Nephron (organoid): ENCODE measurements at regions not wholly inside any gene's neighbourhood (a gene's known extent, or its start where the extent isn't known, plus 50 kb on each side); places are given as distances from the start of the nearest gene placed in this dataset.

ENCODE experiments used
- H3K27ac Mint-ChIP-seq, 3 experiments: 2 replicates each; pipeline ENCODE4 v1.8.0; 2020; ENCODE audit warnings: mixed read lengths in 3 of 3, mild to moderate bottlenecking in 2 of 3, moderate library complexity in 1 of 3
- H3K27me3 Mint-ChIP-seq: 2 replicates; pipeline ENCODE4 v1.8.0; 2021; ENCODE audit warnings: low read depth, mild to moderate bottlenecking, moderate library complexity, mixed read lengths
- H3K36me3 Mint-ChIP-seq: 2 replicates; pipeline ENCODE4 v1.8.0; 2020; ENCODE audit warnings: low read depth, mixed read lengths
- H3K4me1 Mint-ChIP-seq: 2 replicates; pipeline ENCODE4 v1.8.0; 2020; ENCODE audit warnings: mixed read lengths
- H3K4me3 Mint-ChIP-seq, 3 experiments: 2 replicates each; pipeline ENCODE4 v1.8.0; 2020; ENCODE audit warnings: mild to moderate bottlenecking in 3 of 3, mixed read lengths in 3 of 3, moderate library complexity in 2 of 3
- H3K9me3 Mint-ChIP-seq: 2 replicates; pipeline ENCODE4 v1.8.0; 2020; ENCODE audit warnings: mixed read lengths
- TF ChIP-seq, protein P1 (sequence below), 3 experiments: fragments of 200-600 bp; sonication (generic); IDR thresholded peaks; one replicate each; pipeline ENCODE4 v1.5.0; 2021; ENCODE audit warnings: antibody characterized with exemption in 3 of 3; ENCODE audit not compliant: unreplicated experiment in 3 of 3

DNA sequence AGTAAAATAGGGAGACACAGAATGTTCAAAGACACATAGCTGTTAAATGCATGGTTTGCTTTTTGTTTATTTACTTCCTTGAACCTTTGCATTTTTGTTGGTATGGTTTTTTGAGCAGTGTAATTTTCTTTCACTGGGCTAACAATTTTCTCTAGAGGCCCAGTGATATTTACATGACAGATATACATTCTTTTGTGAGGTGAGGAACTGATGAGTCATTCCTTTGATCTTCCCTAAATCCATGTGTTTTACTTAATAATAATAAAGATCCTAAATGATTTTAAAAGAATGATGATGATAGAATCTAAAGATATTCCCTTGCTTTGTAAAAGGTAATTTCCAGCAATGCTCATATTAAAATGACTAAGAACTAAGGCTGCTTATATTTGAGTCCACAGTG, 188.5 kb upstream of the ANK3 start:
- TF ChIP-seq, protein P1, sequence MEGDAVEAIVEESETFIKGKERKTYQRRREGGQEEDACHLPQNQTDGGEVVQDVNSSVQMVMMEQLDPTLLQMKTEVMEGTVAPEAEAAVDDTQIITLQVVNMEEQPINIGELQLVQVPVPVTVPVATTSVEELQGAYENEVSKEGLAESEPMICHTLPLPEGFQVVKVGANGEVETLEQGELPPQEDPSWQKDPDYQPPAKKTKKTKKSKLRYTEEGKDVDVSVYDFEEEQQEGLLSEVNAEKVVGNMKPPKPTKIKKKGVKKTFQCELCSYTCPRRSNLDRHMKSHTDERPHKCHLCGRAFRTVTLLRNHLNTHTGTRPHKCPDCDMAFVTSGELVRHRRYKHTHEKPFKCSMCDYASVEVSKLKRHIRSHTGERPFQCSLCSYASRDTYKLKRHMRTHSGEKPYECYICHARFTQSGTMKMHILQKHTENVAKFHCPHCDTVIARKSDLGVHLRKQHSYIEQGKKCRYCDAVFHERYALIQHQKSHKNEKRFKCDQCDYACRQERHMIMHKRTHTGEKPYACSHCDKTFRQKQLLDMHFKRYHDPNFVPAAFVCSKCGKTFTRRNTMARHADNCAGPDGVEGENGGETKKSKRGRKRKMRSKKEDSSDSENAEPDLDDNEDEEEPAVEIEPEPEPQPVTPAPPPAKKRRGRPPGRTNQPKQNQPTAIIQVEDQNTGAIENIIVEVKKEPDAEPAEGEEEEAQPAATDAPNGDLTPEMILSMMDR (IDR thresholded peaks at IDR 0.05; ENCODE audit: unreplicated experiment in 3 of 3) = no peak
- H3K36me3 Mint-ChIP-seq = no peaks in the 10 kb centered on the region
- H3K4me1 Mint-ChIP-seq = peaks cover 17% of the 10 kb centered on the region
- H3K27me3 Mint-ChIP-seq = no peaks in the 10 kb centered on the region
- H3K27ac Mint-ChIP-seq = no peak overlapping the region
- peaks cover 6% of the 10 kb centered on the region for H3K9me3 Mint-ChIP-seq
- H3K4me3 Mint-ChIP-seq = no peak overlapping the region

DNA sequence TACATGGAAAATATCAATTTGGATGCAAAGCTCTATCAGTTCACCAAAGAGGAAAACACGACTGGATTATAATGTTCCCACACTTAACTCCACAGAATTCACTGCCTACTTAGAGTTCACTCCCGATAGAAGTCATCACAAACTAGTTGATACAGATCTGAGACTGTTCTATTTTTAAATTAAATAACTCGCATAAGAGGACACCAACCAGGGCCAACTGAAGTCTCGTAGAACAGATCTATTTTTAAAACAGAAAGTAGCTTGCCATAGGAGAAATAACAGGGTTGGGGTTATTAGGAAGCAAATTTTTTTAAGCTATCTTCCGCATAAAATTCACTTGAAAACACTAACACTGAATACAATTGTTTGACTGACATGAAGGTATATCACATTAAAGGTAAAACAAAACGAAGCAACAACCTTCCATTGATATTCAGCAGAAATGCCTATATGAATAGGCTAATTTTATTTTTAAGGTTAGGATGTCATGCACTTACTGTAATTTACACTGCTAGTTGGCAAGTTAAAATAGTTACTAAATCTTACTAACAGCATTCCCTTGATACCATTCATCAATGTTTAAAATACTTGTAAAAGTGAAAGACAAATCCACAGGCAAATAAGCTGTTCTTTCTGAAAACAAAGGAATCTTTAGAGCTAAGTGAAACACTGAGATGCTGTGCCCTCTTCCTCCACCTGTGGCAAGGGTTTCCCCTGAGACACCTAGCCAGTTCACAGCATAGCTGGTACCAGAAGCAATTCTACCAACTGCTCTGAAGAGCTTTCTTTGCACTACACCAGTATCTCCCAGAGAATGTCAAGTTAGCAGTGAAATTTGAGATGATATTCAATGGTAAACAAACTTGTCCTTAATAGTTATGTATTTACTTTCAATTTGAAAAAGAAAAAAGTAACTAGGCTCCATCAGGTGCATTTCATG, 186.7 kb upstream of the ANK3 start:
- TF ChIP-seq, protein P1 (IDR thresholded peaks at IDR 0.05; ENCODE audit: unreplicated experiment in 3 of 3) = no peak
- H3K9me3 Mint-ChIP-seq = peaks cover 3% of the 10 kb centered on the region
- H3K27ac Mint-ChIP-seq = peak overlapping the region in 1 of 3 experiments; percentile 7

DNA sequence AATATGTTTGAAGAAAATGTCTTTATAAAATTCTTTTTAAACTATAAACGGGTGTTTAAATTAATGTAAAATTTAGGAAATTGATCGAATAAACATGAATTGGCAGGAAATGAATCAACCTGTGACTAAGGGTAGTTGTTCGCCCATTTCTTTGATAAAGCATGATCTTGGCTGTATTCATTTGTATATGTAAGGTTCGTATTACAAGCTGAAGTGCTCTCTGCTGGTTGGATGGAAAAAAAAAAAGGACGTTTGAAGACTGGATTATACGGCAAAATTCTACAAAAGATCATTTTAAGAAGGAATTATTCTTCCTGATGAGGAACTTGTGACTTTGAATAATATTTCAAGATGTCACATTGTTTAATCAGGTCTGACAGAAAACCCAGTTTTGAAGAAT, 185.4 kb upstream of the ANK3 start:
- Mint-ChIP-seq H3K36me3 (no peaks in the 10 kb centered on the region), H3K27me3 (no peaks in the 10 kb centered on the region), H3K4me1 (peaks cover 38% of the 10 kb centered on the region), H3K27ac (no peak overlapping the region), H3K4me3 (no peak overlapping the region), H3K9me3 (peaks cover 3% of the 10 kb centered on the region)
- TF ChIP-seq, protein P1 (IDR thresholded peaks at IDR 0.05; ENCODE audit: unreplicated experiment in 3 of 3) = no peak

More for the DNA sequence above, 186.7 kb upstream of the ANK3 start:
- no peaks in the 10 kb centered on the region for H3K27me3 Mint-ChIP-seq
- H3K36me3 Mint-ChIP-seq = no peaks in the 10 kb centered on the region
- H3K4me1 Mint-ChIP-seq = peaks cover 30% of the 10 kb centered on the region
- no peak overlapping the region for H3K4me3 Mint-ChIP-seq

DNA sequence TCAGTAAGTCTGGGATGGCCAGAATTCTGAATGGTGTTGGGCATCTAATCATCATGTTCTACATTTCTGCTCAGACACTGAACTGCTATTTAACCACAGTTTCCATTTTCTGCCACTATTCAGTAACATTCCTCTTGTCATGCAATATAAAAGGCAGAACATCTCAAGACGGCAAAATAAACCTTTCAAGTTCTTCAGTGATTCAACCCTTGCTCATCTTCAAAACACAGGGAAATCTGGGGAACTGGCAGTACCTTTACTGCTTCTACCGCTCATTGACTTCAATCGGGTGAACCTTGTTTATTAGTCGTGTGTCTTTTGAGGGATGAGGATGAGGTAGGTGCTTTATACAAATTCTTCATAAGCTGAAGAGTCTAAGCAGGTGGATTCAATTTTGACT, 184.7 kb upstream of the ANK3 start:
- Mint-ChIP-seq H3K9me3 (peaks cover 3% of the 10 kb centered on the region), H3K36me3 (no peaks in the 10 kb centered on the region), H3K4me1 (peaks cover 40% of the 10 kb centered on the region), H3K4me3 (no peak overlapping the region), H3K27ac (no peak overlapping the region), H3K27me3 (no peaks in the 10 kb centered on the region)
- TF ChIP-seq, protein P1 (IDR thresholded peaks at IDR 0.05; ENCODE audit: unreplicated experiment in 3 of 3) = no peak

DNA sequence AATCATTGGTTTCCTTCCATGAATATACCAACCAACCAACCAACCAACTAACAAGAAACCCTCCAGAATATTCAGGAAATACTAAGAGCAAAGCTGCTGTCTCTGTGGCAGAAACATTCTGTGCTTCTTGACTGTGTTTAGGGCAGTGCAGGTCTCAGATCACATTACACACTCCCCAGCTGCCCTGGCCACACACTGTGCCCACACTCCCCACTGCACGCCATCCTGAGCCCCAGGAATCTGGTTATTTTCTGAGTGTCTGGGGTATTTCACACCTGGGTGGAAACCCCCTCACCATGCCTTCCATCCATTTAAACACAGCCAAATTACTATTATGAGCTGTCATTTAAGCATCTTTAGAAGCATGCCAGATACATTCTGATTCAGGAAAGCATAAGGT, 183.7 kb upstream of the ANK3 start:
- H3K4me3 Mint-ChIP-seq = peak overlapping the region; percentile 86 to 91 (median 87)
- H3K36me3 Mint-ChIP-seq = no peaks in the 10 kb centered on the region
- H3K27me3 Mint-ChIP-seq = no peaks in the 10 kb centered on the region
- peaks cover 40% of the 10 kb centered on the region for H3K4me1 Mint-ChIP-seq
- TF ChIP-seq, protein P1 (IDR thresholded peaks at IDR 0.05; ENCODE audit: unreplicated experiment in 3 of 3) = no peak
- H3K27ac Mint-ChIP-seq = peak overlapping the region; percentile 90 to 94 (median 90)
- peaks cover 5% of the 10 kb centered on the region for H3K9me3 Mint-ChIP-seq
